A673 (cell line): ENCODE measurements at regions not wholly inside any gene's neighbourhood (a gene's known extent, or its start where the extent isn't known, plus 50 kb on each side); places are given as distances from the start of the nearest gene placed in this dataset.

Source experiments
- CTCF ChIP-seq: fragments of 300-800, 200-600 bp; sonication (generic); conservative IDR thresholded peaks from 2 replicates; pipeline ENCODE4 v1.5.1; 2017; ENCODE audit warnings: low read depth, mild to moderate bottlenecking, antibody characterized with exemption, low read length, moderate library complexity, mixed read lengths
- EZH2 ChIP-seq: fragments of 200-600 bp; sonication (generic); IDR thresholded peaks from 2 replicates; pipeline ENCODE4 v1.6.1; 2017; ENCODE audit warnings: borderline replicate concordance, low read depth, mild to moderate bottlenecking, mixed read lengths, antibody characterized with exemption, low read length; ENCODE audit not compliant: poor library complexity, severe bottlenecking

- TF ChIP-seq CTCF, result no peak
- TF ChIP-seq EZH2, result no peak
Observed at GRCh38 chr12:98329589-98329988, 185.8 kb upstream of the TMPO start.
